Heart left ventricle (tissue), 16 donors: ENCODE measurements at regions not wholly inside any gene's neighbourhood (a gene's known extent, or its start where the extent isn't known, plus 50 kb on each side); places are given as distances from the start of the nearest gene placed in this dataset.

Source experiments
- ATAC-seq, 4 donors: fragments of 200-7000 bp; cut with Tn5 transposase; one replicate each; pipeline ENCODE4 v1.9.1; 2020 to 2022; ENCODE audit warnings: moderate library complexity in 4 of 4, mild to moderate bottlenecking in 3 of 4, moderate number of reproducible peaks in 1 of 4
- DNase-seq, 5 donors: peaks; one replicate each; pipeline ENCODE4 v3.0.0-alpha.2; 2020
- H3K27ac ChIP-seq, 12 donors: fragments of 200-600 bp; sonication (generic) in 4 of 12; one replicate each; pipeline versions ENCODE4 v1.5.0 to v1.8.0; 2016 to 2022; ENCODE audit warnings: mild to moderate bottlenecking in 2 of 12
- H3K27me3 ChIP-seq, 9 donors: fragments of 200-600 bp; sonication (generic) in 2 of 9; one replicate each; pipeline versions ENCODE4 v1.5.1 to v1.8.0; 2016 to 2022; ENCODE audit warnings: mild to moderate bottlenecking in 3 of 9
- H3K36me3 ChIP-seq, 9 donors: fragments of 200-600 bp; sonication (generic) in 2 of 9; one replicate each; pipeline versions ENCODE4 v1.5.0 to v1.8.0; 2018 to 2022; ENCODE audit warnings: mild to moderate bottlenecking in 2 of 9
- H3K4me1 ChIP-seq, 12 donors: fragments of 200-600 bp; sonication (generic) in 4 of 12; one replicate each; pipeline versions ENCODE4 v1.5.0 to v1.8.0; 2016 to 2022; ENCODE audit warnings: mild to moderate bottlenecking in 3 of 12
- H3K4me3 ChIP-seq, 12 donors: fragments of 200-600 bp; sonication (generic) in 4 of 12; one replicate each; pipeline versions ENCODE4 v1.5.0 to v1.8.0; 2017 to 2022; ENCODE audit warnings: mild to moderate bottlenecking in 9 of 12, moderate library complexity in 4 of 12
- H3K9me3 ChIP-seq, 12 donors: fragments of 200-600 bp; sonication (generic) in 4 of 12; one replicate each; pipeline versions ENCODE4 v1.5.0 to v1.8.0; 2016 to 2022; ENCODE audit warnings: mild to moderate bottlenecking in 1 of 12
- POLR2A ChIP-seq, 2 donors: fragments of 450-650 bp; IDR thresholded peaks; one replicate each; pipeline ENCODE4 v1.6.1; 2017; ENCODE audit warnings: antibody characterized with exemption in 2 of 2, mild to moderate bottlenecking in 2 of 2, moderate library complexity in 2 of 2
- WGBS, 4 donors: extraction: QIAGEN DNeasy Blood & Tissue Kit in 2 of 4; methylation state at CpG; one replicate each; pipeline versions ENCODE4 v1.1.5 to v1.1.7; 2013 to 2018; 5-methylcytosine and 5-hydroxymethylcytosine counted together
- intact Hi-C, 10 donors: fragments of 100-400 bp; cut with DNase I; formaldehyde crosslinking; loops; one replicate each; pipeline versions ENCODE4 v1.11.1 to v1.14.2; 2022
- TF ChIP-seq, protein P1 (sequence below), 12 donors: fragments of 200-600 bp; sonication (generic) in 4 of 12; IDR thresholded peaks; one replicate each; pipeline versions ENCODE4 v1.5.0 to v1.8.0; 2018 to 2022; ENCODE audit warnings: antibody characterized with exemption in 12 of 12, mild to moderate bottlenecking in 5 of 12
- donor health status: ischemic (EF 13 %, LVEDD 7.1; RV severe dilation, severe dysfunction).
- donor health status: healthy with polysubstance abuse.
- donor health status: DM: no; HTN: yes; CAD: no.
- donor health status: DM: no; HTN: no; CAD: no.
- donor health status: ischemic (EF 25% LVEDD 6.9; RV normal size, moderate dysfunction).
- donor health status: ischemic (EF 25% LVEDD 5.7; RV mildly dilated, moderate dysfunction).
- donor health status: healthy.
- donor health status: DM: yes; HTN: yes; CAD: no.
- donor health status: ischemic (EF 35%, LVEDD 5.7; RV mildly dilated, moderate dysfunction).
- donor health status: nonischemic (EF 11% LVEDD 7.7; RV severe dilation, severe dysfunction).
- donor health status: DM: yes; HTN: yes; CAD: no.
- donor health status: PGD.
- donor health status: ischemic (EF 29% LVEDD 5.4; RV normal size, mild dysfunction).
- donor health status: nonischemic (EF 23%, LVEDD 6.1; RV moderate dilation, normal function).

DNA sequence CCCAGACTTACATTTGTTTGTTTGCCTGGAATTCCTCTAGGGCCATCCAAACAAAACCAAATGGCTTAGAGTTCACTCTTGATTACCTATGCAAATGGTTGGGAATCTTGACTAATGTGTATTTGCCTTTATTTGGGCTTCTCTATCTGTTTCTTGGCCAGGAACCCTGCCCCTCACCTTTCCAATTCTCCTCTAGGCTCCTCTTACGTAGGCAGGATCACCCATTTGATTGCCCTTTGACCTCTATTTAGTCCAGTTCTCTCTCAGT lies 123.0 kb upstream of the DYRK2 start:
- no peak for TF ChIP-seq POLR2A (IDR thresholded peaks at IDR 0.05)
- TF ChIP-seq, protein P1, sequence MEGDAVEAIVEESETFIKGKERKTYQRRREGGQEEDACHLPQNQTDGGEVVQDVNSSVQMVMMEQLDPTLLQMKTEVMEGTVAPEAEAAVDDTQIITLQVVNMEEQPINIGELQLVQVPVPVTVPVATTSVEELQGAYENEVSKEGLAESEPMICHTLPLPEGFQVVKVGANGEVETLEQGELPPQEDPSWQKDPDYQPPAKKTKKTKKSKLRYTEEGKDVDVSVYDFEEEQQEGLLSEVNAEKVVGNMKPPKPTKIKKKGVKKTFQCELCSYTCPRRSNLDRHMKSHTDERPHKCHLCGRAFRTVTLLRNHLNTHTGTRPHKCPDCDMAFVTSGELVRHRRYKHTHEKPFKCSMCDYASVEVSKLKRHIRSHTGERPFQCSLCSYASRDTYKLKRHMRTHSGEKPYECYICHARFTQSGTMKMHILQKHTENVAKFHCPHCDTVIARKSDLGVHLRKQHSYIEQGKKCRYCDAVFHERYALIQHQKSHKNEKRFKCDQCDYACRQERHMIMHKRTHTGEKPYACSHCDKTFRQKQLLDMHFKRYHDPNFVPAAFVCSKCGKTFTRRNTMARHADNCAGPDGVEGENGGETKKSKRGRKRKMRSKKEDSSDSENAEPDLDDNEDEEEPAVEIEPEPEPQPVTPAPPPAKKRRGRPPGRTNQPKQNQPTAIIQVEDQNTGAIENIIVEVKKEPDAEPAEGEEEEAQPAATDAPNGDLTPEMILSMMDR (IDR thresholded peaks at IDR 0.05): no peak

DNA sequence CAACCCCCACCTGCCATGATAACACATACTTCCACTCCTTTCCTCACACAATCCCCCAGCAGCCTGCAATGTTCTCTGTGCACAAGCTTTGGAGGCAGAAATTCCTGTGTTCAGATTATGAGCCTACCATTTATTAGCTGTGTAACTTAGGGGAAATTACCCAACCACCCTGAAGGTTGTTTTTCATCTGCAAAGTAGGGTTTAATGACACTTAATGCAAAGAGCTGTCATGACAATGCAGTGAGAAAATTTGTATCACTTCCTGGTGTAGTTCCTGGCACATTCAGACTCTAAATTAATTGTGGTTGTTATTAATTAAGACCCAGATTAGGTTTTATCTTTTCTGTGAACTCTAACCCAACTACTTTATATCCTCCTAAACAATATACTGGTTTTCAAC lies 122.4 kb upstream of the DYRK2 start:
- DNase-seq (no peak), ATAC-seq (no peak)
- no peaks in the 10 kb centered on the region for H3K27me3 ChIP-seq
- H3K4me3 ChIP-seq: no peak overlapping the region
- intact Hi-C loops: no loop called here
- no peak for TF ChIP-seq POLR2A (IDR thresholded peaks at IDR 0.05)
- TF ChIP-seq, protein P1 (IDR thresholded peaks at IDR 0.05): no peak
- H3K9me3 ChIP-seq: no peaks in the 10 kb centered on the region
- H3K36me3 ChIP-seq: no peaks in the 10 kb centered on the region
- peaks cover 0 to 8% (median 0%) of the 10 kb centered on the region in 12 donors for H3K4me1 ChIP-seq
- no peak overlapping the region for H3K27ac ChIP-seq

More for the DNA sequence above, 123.0 kb upstream of the DYRK2 start:
- ATAC-seq: no peak
- WGBS, 4 donors: 95 to 98% (median 97%) methylated on average over 1 of the region's 1 CpG
- Histone ChIP-seq H3K27ac (no peak overlapping the region), H3K36me3 (no peaks in the 10 kb centered on the region), H3K27me3 (no peaks in the 10 kb centered on the region), H3K9me3 (no peaks in the 10 kb centered on the region), H3K4me3 (no peak overlapping the region), H3K4me1 (peaks cover 0 to 8% (median 0%) of the 10 kb centered on the region in 12 donors)
- intact Hi-C loops: no loop called here
- no peak for DNase-seq

DNA sequence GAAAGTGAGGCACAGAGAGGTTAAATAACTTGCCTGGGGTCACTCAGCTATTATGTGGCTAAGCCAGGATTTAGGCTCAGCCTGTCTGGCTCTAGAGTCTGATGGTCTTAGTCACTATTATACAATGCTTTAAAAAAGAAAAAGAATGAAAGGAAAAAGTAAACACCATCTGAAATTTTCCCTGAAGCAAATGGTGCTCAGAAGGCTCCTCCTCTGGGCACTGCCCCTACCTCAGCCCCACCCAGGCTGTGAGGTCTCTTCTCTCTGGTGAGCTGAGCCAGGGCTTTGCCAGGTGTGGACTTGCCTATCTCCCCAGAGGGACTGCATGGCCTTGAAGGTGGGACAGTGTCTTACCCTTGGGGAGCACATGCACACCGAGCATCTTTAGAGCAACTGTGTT lies 117.5 kb upstream of the DYRK2 start:
- intact Hi-C loops: no loop called here
- TF ChIP-seq, protein P1 (IDR thresholded peaks at IDR 0.05): no peak
- TF ChIP-seq POLR2A (IDR thresholded peaks at IDR 0.05): no peak
- Histone ChIP-seq H3K27me3 (no peaks in the 10 kb centered on the region), H3K4me3 (no peak overlapping the region), H3K36me3 (no peaks in the 10 kb centered on the region), H3K4me1 (peaks cover 0 to 6% (median 0%) of the 10 kb centered on the region in 12 donors), H3K9me3 (no peaks in the 10 kb centered on the region), H3K27ac (no peak overlapping the region)
- WGBS, 4 donors: 42 to 89% (median 65%) methylated on average over 1 of the region's 1 CpG
- ATAC-seq (no peak), DNase-seq (no peak)

DNA sequence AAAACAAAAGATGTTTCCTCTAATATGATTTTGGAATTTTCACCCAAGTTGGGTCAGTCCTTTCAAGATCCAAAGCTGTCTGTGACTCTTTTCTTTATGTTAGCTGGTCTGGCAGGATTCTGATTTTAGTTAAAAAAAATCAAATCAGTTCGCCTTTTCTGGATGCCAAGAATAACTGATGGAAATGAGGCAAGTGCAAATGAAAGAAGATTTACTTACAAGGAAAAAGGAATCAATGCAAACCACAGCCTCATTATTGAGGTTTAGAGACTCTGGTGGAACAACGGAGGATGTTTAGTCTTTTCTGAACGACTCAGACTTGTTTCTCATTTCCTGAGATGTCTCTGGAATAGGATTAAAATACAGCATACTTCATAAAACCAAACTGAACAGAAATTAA lies 117.0 kb upstream of the DYRK2 start:
- no peak for DNase-seq
- 55 to 69% (median 60%) methylated on average over 3 of the region's 3 CpGs for WGBS, 4 donors
- ATAC-seq: no peak
- no peak overlapping the region for H3K27ac ChIP-seq
- H3K27me3 ChIP-seq: no peaks in the 10 kb centered on the region
- H3K9me3 ChIP-seq: no peaks in the 10 kb centered on the region
- H3K4me3 ChIP-seq: no peak overlapping the region
- H3K4me1 ChIP-seq: peaks cover 0 to 6% (median 0%) of the 10 kb centered on the region in 12 donors
- H3K36me3 ChIP-seq: no peaks in the 10 kb centered on the region
- no peak for TF ChIP-seq POLR2A (IDR thresholded peaks at IDR 0.05)
- TF ChIP-seq, protein P1 (IDR thresholded peaks at IDR 0.05): no peak
- intact Hi-C loops: no loop called here
